SK-N-MC (cell line): ENCODE measurements at regions not wholly inside any gene's neighbourhood (a gene's known extent, or its start where the extent isn't known, plus 50 kb on each side); places are given as distances from the start of the nearest gene placed in this dataset.

ENCODE experiments used
- DNase-seq: peaks from one replicate; pipeline ENCODE4 v3.0.0-alpha.2; 2011; ENCODE audit warnings: low read depth, low spot score
- H3K27ac ChIP-seq: fragments of 200-600 bp; sonication (generic); 2 replicates; pipeline ENCODE4 v1.5.1; 2016; ENCODE audit warnings: mixed run types
- H3K36me3 ChIP-seq: fragments of 200-600 bp; sonication (generic); 2 replicates; pipeline ENCODE4 v1.6.1; 2017; ENCODE audit warnings: antibody characterized with exemption, low read length, mixed read lengths; ENCODE audit not compliant: insufficient read depth
- H3K4me3 ChIP-seq: fragments of 200-600 bp; sonication (generic); 2 replicates; pipeline ENCODE4 v1.5.1; 2016
- H3K9ac ChIP-seq: fragments of 200-600 bp; sonication (generic); 2 replicates; pipeline ENCODE4 v1.8.0; 2017; ENCODE audit warnings: mixed run types, mixed read lengths; ENCODE audit not compliant: insufficient read length
- H3K9me3 ChIP-seq: fragments of 200-600 bp; sonication (generic); 2 replicates; pipeline ENCODE4 v1.6.1; 2017; ENCODE audit warnings: low read depth, mild to moderate bottlenecking, antibody characterized with exemption, low read length, moderate library complexity, mixed read lengths
- EZH2 ChIP-seq: fragments of 200-600 bp; sonication (generic); IDR thresholded peaks from one replicate; pipeline ENCODE4 v1.6.1; 2017; ENCODE audit warnings: antibody characterized with exemption
- FOXP2 ChIP-seq: optimal IDR thresholded peaks from 2 replicates; pipeline ENCODE3; 2011; ENCODE audit warnings: mild to moderate bottlenecking, moderate library complexity; ENCODE audit not compliant: insufficient read depth; ENCODE audit errors: extremely low read length, control extremely low read depth
- POLR2AphosphoS5 ChIP-seq: IDR thresholded peaks from 2 replicates; pipeline ENCODE4 v1.6.1; 2012; ENCODE audit warnings: mild to moderate bottlenecking, low read depth, low read length, borderline replicate concordance

- Histone ChIP-seq H3K36me3 (no peaks in the 10 kb centered on the region), H3K4me3 (no peak overlapping the region), H3K9me3 (no peaks in the 10 kb centered on the region), H3K9ac (no peak overlapping the region), H3K27ac (no peak overlapping the region)
- DNase-seq = no peak
- TF ChIP-seq EZH2 (no peak), POLR2AphosphoS5 (no peak), FOXP2 (no peak)
These were observed 67.5 kb upstream of the PRIMA1 start for GRCh38 chr14:93855737-93856136.

- Histone ChIP-seq H3K4me3 (no peak overlapping the region), H3K9me3 (no peaks in the 10 kb centered on the region), H3K27ac (no peak overlapping the region), H3K9ac (no peak overlapping the region), H3K36me3 (no peaks in the 10 kb centered on the region)
- no peak for TF ChIP-seq FOXP2
- TF ChIP-seq POLR2AphosphoS5 = no peak
- TF ChIP-seq EZH2 = no peak
- no peak for DNase-seq
These were observed 59.2 kb upstream of the PRIMA1 start for GRCh38 chr14:93847473-93847872.

- Histone ChIP-seq H3K4me3 (no peak overlapping the region), H3K36me3 (no peaks in the 10 kb centered on the region), H3K9ac (no peak overlapping the region), H3K9me3 (no peaks in the 10 kb centered on the region), H3K27ac (no peak overlapping the region)
- no peak for TF ChIP-seq EZH2
- TF ChIP-seq POLR2AphosphoS5 = no peak
- no peak for TF ChIP-seq FOXP2
- no peak for DNase-seq
These were observed 50.0 kb upstream of the PRIMA1 start for GRCh38 chr14:93838238-93838637.
